Posterior cingulate gyrus (tissue), 11 donors: ENCODE measurements at regions not wholly inside any gene's neighbourhood (a gene's known extent, or its start where the extent isn't known, plus 50 kb on each side); places are given as distances from the start of the nearest gene placed in this dataset.
"Not testable (repeated sequence)": the region's sequence is repeated elsewhere in the genome, so short reads cannot be mapped to it uniquely, and the experiment has no call there.

Experiments used
- DNase-seq, 10 donors: peaks; one replicate each; pipeline versions ENCODE4 v3.0.0 to v3.0.0-alpha.2; 2020 to 2021; ENCODE audit warnings: mixed read lengths in 3 of 10
- intact Hi-C: fragments of 100-400 bp; cut with DNase I; formaldehyde crosslinking; loops from one replicate; pipeline ENCODE4 v1.15.1; 2023

DNA sequence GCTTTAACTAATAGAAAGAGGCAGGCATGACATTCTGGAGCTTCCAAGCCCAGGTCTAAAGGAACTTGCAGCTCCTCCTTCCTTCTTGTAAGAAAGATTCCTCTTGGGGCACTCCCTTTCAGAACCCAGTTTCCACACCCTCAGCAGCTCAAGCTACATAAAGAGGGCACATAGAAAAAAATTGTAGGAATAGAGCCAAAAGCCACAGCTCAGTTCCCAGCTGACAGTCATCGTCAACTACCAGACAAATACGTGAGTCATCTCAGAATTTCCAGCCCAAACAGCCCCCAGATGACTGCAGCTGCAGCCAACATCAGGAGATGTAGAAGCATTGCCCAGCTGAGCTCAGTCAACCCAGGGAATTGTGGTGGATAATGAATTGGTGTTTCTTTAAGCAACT is 349.8 kb upstream of the ARID1B start:
- intact Hi-C loops, result no loop called here
- DNase-seq, result peak in 5 of 10 donors; percentile 16 to 84 (median 35)

GRCh38 chr6:156425359-156426020 is 351.7 kb upstream of the ARID1B start:
- intact Hi-C loops, result no loop called here
- DNase-seq, result no peak

DNA sequence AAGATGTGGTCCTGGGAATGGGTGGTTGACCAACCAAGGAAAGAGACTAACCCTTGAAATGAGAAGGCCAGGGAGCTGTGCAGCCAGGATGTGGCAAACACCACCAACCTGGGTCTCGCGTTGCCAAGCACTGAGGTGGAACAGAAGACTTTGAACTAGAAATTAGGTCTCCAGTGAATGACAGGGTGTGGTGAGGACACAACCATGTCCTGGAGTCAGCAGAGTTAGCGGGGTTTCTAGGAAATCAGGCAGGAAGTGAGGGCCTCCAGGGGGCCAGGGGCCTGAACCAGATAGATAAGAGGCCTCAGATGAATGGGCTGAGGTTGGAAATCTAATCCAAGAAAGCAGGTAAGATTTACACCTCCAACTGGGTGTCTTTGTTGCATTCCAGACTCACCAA is 353.3 kb upstream of the ARID1B start:
- no peak for DNase-seq
- intact Hi-C loops, result no loop called here

- intact Hi-C loops, result no loop called here
- no peak for DNase-seq
Measured at GRCh38 chr6:156423075-156423474, 354.1 kb upstream of the ARID1B start.

DNA sequence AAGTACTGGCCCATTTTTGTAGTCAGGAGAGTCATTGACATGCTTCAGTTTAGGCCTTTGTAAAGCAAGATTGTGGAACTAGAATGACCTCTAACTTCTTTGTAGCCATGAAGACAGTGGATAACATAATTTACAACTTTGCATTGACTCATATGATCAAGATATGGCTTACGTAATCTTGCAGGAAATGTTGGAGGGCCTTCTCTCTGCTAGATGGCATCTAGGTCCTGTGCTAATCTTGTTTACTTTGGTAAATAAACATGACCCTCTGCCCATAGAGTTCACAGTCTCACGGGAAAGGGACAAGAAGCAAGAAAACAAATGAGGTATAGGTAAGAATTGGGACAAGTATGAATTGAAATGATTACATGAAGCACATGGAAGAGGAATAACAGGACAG is 355.2 kb upstream of the ARID1B start:
- no peak for DNase-seq
- intact Hi-C loops, result no loop called here

- intact Hi-C loops, DNase-seq: not testable (repeated sequence)
Measured at GRCh38 chr6:156421301-156421700, 355.9 kb upstream of the ARID1B start.

GRCh38 chr6:156420172-156420993 is 356.8 kb upstream of the ARID1B start:
- no peak for DNase-seq
- intact Hi-C loops, result no loop called here

DNA sequence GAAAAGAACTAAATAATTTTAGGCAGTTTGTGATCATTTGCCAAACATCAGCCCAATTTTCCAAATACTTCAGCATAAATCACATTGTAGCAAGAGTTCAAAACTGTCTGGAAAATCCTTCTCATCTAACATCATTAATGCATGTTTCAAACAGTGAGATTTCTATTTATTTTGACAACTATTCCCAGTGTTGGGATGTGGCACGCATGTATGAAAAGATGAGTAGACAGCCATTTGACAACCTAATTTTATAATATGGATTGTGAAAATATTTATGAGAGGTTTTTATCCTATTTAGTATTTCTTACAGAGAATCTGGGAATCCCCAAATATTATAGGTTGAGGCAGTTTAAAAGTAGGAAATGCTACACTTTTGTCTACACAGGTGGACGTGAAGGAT is 357.6 kb upstream of the ARID1B start:
- intact Hi-C loops, result no loop called here
- no peak for DNase-seq

DNA sequence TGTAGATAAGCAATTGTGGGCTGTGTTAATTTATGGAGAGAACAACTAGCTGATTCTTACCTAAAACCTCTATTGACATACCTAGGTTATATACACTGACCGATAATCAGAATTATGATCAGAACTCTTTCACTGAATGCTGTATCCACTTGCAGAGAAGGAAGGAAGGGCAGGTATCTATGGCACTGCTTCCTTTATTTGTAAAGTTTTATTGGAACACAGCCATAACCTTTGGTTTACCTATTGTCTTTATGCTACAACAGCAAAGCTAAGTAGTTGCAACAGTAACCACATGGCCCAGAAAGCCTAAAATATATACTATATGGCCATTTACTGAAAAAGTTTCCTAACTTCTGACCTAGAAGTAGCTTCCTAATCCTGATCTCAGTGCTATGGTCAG is 358.9 kb upstream of the ARID1B start:
- intact Hi-C loops, result no loop called here
- no peak for DNase-seq

DNA sequence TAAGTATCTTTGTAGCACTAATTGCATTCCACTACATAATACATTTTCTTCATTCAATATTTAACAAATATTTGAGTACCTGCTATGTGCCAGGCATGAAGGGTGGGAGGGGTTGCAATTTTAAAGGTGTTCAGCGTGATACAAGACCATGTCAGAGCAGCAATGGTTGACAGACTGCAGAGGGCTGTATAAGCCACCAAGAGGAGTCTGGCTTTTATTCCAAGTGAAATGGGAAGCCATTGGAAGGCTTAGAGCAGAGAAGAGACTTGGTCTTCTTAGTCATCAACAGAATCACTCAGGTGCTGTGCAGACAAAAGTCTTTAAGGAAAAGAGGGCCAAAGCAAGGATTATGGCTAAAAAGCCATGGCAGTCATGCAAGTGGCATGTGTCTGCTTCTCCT is 360.8 kb upstream of the ARID1B start:
- DNase-seq, result no peak
- intact Hi-C loops, result no loop called here

GRCh38 chr6:156413154-156413553 is 364.0 kb upstream of the ARID1B start:
- no peak for DNase-seq
- intact Hi-C loops, result no loop called here

- DNase-seq, result no peak
- intact Hi-C loops, result no loop called here
Measured at GRCh38 chr6:156410649-156411048, 366.5 kb upstream of the ARID1B start.

GRCh38 chr6:156408655-156409054 is 368.5 kb upstream of the ARID1B start:
- intact Hi-C loops, result no loop called here
- DNase-seq, result no peak

DNA sequence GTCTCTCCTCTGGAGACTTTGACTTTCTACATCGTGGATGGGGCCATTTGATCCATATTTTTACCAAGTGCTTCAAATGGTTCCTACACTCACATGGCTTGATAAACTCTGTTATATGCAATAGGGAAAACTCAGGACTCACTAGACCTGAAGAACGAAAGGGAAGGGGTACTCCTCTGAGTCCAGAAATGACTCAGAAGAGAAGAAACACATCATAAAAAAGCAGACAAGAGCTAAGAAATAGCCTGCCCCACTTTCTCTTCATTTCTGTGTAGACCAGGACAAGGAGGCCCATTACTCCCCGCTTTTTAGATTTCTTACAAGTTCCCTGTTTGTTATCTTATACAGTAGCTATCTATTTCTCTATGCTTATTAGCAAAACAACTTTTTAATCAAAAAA is 369.8 kb upstream of the ARID1B start:
- intact Hi-C loops, result no loop called here
- no peak for DNase-seq

DNA sequence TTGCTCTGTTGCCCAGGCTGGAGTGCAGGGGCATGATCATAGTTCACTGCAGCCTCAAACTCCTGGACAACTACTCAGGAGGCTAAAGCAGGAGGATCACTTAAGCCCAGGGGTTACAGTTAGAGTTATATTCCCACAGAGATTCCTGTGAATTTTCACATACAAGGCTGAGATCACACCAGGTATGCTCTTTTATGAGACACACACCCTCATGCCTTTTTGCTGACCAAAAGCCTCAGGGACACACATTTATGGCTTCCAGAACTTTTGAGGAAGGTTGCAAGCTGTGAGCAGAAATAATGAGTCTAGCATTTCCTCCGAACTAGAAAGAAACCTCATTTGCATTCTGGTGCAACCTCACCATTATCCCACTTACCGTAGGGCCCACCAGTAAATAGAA is 370.5 kb upstream of the ARID1B start:
- no peak for DNase-seq
- intact Hi-C loops, result no loop called here

DNA sequence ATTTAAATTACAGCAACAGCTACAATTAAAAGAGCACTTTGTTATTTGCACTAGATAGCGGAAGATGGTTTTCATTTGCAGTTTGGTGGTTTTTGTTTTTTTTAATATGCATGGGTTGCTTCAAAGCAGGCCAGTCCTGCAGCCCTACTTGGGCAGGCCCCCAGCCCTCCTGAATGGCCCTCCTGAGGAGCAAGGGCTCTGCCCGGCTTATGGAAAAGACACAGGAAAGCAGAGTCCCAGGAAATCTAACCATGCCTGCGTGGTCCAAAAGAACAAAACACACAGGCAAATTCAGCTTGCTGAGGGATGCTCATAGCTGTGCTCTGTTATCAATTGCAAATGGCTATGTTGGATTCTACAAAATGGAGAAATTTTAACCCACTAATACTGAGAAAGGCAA is 371.1 kb upstream of the ARID1B start:
- intact Hi-C loops, result no loop called here
- no peak for DNase-seq

DNA sequence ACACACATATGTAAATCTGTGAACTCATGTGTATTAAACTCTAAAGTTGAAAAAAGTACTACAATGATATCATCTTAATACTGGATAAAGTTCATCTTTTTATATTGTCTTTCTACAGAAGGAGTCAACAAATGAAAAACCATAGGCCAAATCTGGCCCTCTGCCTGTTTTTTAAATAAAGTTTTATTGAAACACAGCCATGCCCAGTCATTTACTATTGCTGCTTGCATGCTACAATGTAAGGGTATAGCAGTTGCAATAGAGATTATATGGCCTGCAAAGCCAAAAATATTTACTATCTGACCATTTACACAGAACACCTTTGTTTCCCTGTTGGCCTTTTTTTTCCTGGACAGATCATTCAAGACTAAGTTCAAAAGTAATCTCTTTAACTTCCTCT is 374.6 kb upstream of the ARID1B start:
- no peak for DNase-seq

GRCh38 chr6:156402227-156402626 is 375.0 kb upstream of the ARID1B start:
- DNase-seq, result no peak
- intact Hi-C loops, result no loop called here

More for the DNA sequence above, 374.6 kb upstream of the ARID1B start:
- intact Hi-C loops, result no loop called here

- DNase-seq, result no peak
- intact Hi-C loops, result no loop called here
Measured at GRCh38 chr6:156400487-156400886, 376.7 kb upstream of the ARID1B start.

- intact Hi-C loops, result no loop called here
- no peak for DNase-seq
Measured at GRCh38 chr6:156398966-156399365, 378.2 kb upstream of the ARID1B start.

DNA sequence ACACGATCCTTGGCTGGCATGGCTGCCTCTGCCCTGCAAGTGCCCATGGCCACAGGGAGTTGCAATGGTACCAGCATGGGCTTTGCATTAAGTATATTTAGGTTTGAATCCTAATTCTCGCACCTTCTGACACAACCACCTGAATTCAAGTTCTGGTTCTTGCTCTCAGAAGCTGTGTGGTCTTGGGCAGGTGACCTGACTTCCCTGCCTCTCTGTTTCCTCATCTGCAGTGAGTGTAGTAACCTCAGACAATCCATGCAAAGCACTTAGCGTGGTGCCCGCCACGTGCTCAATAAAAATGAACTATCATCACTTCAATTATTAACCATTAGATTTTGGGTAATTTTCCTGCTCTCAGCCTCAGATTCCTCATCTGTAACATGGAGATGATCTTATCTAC is 378.8 kb upstream of the ARID1B start:
- no peak for DNase-seq
- intact Hi-C loops, result no loop called here

DNA sequence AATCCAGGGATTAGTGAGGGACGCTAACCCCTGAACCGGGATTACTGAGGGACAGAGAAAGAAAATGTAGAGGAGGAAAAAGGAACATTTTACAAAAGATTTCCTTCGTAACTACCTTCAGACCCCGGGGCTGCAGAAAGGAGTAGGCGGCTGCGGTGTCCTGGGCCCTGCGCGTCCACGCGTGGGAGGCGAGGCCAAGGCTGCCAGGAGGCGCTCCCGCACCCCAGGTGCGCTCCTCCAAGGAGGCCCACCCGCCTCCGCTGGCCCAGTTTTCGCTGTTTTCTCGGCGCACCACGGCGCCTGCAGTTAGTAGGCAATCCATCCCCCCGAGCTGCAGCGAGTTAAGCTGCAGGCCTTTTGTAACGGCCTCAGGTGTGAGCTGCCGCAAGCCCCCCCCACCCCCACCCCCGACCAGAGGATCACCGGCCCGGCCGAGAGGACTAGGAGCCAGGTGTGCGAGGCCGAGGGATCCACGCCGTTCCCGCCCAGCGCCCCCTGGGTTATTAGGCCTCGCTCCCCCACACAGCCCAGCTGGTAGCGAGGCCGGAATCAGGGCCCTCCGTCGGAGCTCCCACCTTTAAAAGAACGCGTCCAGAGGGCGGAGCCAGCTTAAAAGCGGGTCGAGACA is 380.3 kb upstream of the ARID1B start:
- intact Hi-C loops, result no loop called here
- peak in 5 of 10 donors; percentile 7 to 87 (median 74) for DNase-seq
